GM23338 (cell line): ENCODE measurements at regions not wholly inside any gene's neighbourhood (a gene's known extent, or its start where the extent isn't known, plus 50 kb on each side); places are given as distances from the start of the nearest gene placed in this dataset.

Experiments
- ATAC-seq: fragments of 200-7000 bp; cut with Tn5 transposase; 3 replicates; pipeline ENCODE4 v1.9.1; 2020
- DNase-seq: peaks from one replicate; pipeline ENCODE4 v3.0.0-alpha.2; 2015; ENCODE audit warnings: low spot score
- H2AFZ ChIP-seq: fragments of 200-600 bp; sonication (generic); 2 replicates; pipeline ENCODE4 v1.8.0; 2016; ENCODE audit warnings: antibody characterized with exemption, mild to moderate bottlenecking, moderate library complexity
- H3F3A ChIP-seq: fragments of 200-600 bp; sonication (generic); replicated peaks from 2 replicates; pipeline ENCODE4 v1.8.0; 2017; ENCODE audit warnings: antibody characterized with exemption, mixed run types, low read depth
- H3K27ac ChIP-seq: fragments of 200-600 bp; sonication (generic); 2 replicates; pipeline ENCODE4 v1.6.1; 2016; ENCODE audit warnings: low read depth
- H3K27me3 ChIP-seq: fragments of 200-600 bp; sonication (generic); 2 replicates; pipeline ENCODE4 v1.8.0; 2016; ENCODE audit warnings: mild to moderate bottlenecking, mixed run types, moderate library complexity; ENCODE audit not compliant: insufficient read depth
- H3K36me3 ChIP-seq: fragments of 200-600 bp; sonication (generic); 2 replicates; pipeline ENCODE4 v1.8.0; 2016; ENCODE audit warnings: mild to moderate bottlenecking; ENCODE audit not compliant: insufficient read depth
- H3K4me1 ChIP-seq: fragments of 200-600 bp; sonication (generic); 2 replicates; pipeline ENCODE4 v1.8.0; 2016; ENCODE audit warnings: mild to moderate bottlenecking, moderate library complexity; ENCODE audit not compliant: insufficient read depth
- H3K4me2 ChIP-seq: fragments of 200-600 bp; sonication (generic); 2 replicates; pipeline ENCODE4 v1.7.1; 2017; ENCODE audit warnings: mixed run types
- H3K4me3 ChIP-seq: fragments of 200-600 bp; sonication (generic); 2 replicates; pipeline ENCODE4 v1.6.1; 2016; ENCODE audit warnings: mixed run types
- H3K79me2 ChIP-seq: fragments of 200-600 bp; sonication (generic); replicated peaks from 2 replicates; pipeline ENCODE4 v1.8.0; 2017; ENCODE audit warnings: mild to moderate bottlenecking; ENCODE audit not compliant: insufficient read depth
- H3K9me2 ChIP-seq: fragments of 200-600 bp; sonication (generic); 2 replicates; pipeline ENCODE4 v1.8.0; 2017; ENCODE audit not compliant: insufficient read depth
- H4K20me1 ChIP-seq: fragments of 200-600 bp; sonication (generic); replicated peaks from 2 replicates; pipeline ENCODE4 v1.8.0; 2017; ENCODE audit warnings: mild to moderate bottlenecking; ENCODE audit not compliant: insufficient read depth
- H3K27ac Mint-ChIP-seq: 2 replicates; pipeline ENCODE4 v1.8.0; 2020; ENCODE audit warnings: inconsistent platforms, mild to moderate bottlenecking, moderate library complexity, mixed read lengths
- H3K27me3 Mint-ChIP-seq: 3 replicates; pipeline ENCODE4 v1.8.0; 2022; ENCODE audit warnings: low read depth, mild to moderate bottlenecking, moderate library complexity, mixed read lengths, inconsistent platforms; ENCODE audit not compliant: insufficient read depth, poor library complexity
- H3K36me3 Mint-ChIP-seq: 3 replicates; pipeline ENCODE4 v1.8.0; 2021; ENCODE audit warnings: low read depth, mild to moderate bottlenecking, inconsistent platforms, moderate library complexity, mixed read lengths
- H3K4me1 Mint-ChIP-seq: 3 replicates; pipeline ENCODE4 v1.8.0; 2020; ENCODE audit warnings: mild to moderate bottlenecking, inconsistent platforms, mixed read lengths
- H3K4me3 Mint-ChIP-seq: 3 replicates; pipeline ENCODE4 v1.8.0; 2021; ENCODE audit warnings: moderate library complexity, mild to moderate bottlenecking, inconsistent platforms, mixed read lengths
- H3K9me3 Mint-ChIP-seq: 3 replicates; pipeline ENCODE4 v1.8.0; 2020; ENCODE audit warnings: moderate library complexity, mild to moderate bottlenecking, inconsistent platforms, mixed read lengths
- CREB1 ChIP-seq: fragments of 250-450 bp; sonication (Bioruptor Pico); IDR thresholded peaks from 2 replicates; pipeline ENCODE4 v1.5.0; 2020; ENCODE audit warnings: low read depth, mild to moderate bottlenecking, moderate library complexity
- EZH2 ChIP-seq: fragments of 200-600 bp; sonication (generic); IDR thresholded peaks from one replicate; pipeline ENCODE4 v1.8.0; 2017; ENCODE audit warnings: antibody characterized with exemption, mild to moderate bottlenecking, low read depth; ENCODE audit not compliant: unreplicated experiment
- EZH2phosphoT487 ChIP-seq: fragments of 200-600 bp; sonication (generic); IDR thresholded peaks from one replicate; pipeline ENCODE4 v1.8.1; 2018; ENCODE audit warnings: antibody characterized with exemption; ENCODE audit not compliant: unreplicated experiment
- JUNB ChIP-seq: IDR thresholded peaks from one replicate; pipeline ENCODE4 v1.6.1; 2016; ENCODE audit warnings: antibody characterized with exemption; ENCODE audit not compliant: unreplicated experiment
- NANOG ChIP-seq: IDR thresholded peaks from 2 replicates; pipeline ENCODE4 v1.6.1; 2016; ENCODE audit warnings: antibody characterized with exemption, borderline replicate concordance
- POLR2AphosphoS5 ChIP-seq: IDR thresholded peaks from 2 replicates; pipeline ENCODE4 v1.6.1; 2016; ENCODE audit warnings: antibody characterized with exemption, low read depth
- STAT1 ChIP-seq: IDR thresholded peaks from one replicate; pipeline ENCODE4 v1.6.1; 2016; ENCODE audit warnings: antibody characterized with exemption; ENCODE audit not compliant: unreplicated experiment
- ZNF114 ChIP-seq: fragments of 250-450 bp; sonication (Bioruptor Pico); IDR thresholded peaks from 2 replicates; pipeline ENCODE4 v1.5.0; 2020; ENCODE audit warnings: mild to moderate bottlenecking, moderate library complexity
- ZNF331 ChIP-seq: fragments of 250-450 bp; sonication (Bioruptor Pico); IDR thresholded peaks from 2 replicates; pipeline ENCODE4 v1.5.0; 2020; ENCODE audit warnings: low read depth, mild to moderate bottlenecking, moderate library complexity
- TF ChIP-seq, protein P1 (sequence below): IDR thresholded peaks from 2 replicates; pipeline ENCODE4 v1.6.1; 2016; ENCODE audit warnings: antibody characterized with exemption
- TF ChIP-seq, protein P2 (sequence below): fragments of 250-450 bp; sonication (Bioruptor Pico); IDR thresholded peaks from 2 replicates; pipeline ENCODE4 v1.5.0; 2020; ENCODE audit warnings: mild to moderate bottlenecking, moderate library complexity
- TF ChIP-seq, protein P3 (sequence below): IDR thresholded peaks from one replicate; pipeline ENCODE4 v1.6.1; 2018; ENCODE audit warnings: antibody characterized with exemption; ENCODE audit not compliant: unreplicated experiment
- TF ChIP-seq, protein P4 (sequence below), 2 experiments: fragments of 200-600 bp in 1 of 2; sonication (generic) in 1 of 2; conservative IDR thresholded peaks; 2 replicates each; pipeline versions ENCODE4 v1.5.1 to v1.6.1; 2016 to 2017; ENCODE audit warnings: antibody characterized with exemption in 2 of 2, low read depth in 2 of 2, mild to moderate bottlenecking in 2 of 2, moderate library complexity in 1 of 2

DNA sequence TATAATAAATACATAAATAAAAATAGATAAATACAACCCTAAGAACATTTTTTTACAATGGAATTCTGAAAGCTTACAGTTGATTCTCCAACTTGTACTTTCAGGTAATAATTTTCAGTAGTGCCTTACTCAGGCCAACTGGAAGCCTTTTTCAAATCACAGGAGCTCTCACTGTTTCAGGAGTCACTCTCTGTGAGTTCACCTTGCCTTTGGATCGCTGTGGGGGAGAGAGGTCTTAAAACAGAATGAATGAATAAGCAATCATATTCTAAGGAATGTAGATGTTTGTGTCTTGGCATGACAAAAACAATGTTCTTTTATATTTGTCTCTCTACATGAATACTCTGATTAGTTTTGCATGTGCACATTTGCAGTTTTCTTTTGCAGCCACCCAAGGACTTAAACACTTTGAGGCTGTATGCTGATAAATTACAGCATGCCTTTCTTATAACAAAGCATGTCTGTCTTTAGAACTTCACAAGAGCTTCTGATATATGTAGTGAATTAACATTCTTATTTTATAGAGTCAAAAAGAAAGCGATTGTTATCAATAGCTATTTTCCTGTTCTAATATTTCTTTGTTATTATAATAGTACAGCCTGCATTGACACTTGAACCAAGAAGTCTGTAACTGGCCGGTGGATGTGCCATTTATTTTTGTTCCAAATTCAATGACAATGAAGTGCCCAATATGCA lies 1111.5 kb upstream of the ATXN8OS start:
- no peak overlapping the region for H3K4me3 ChIP-seq
- H3K27me3 ChIP-seq = no peaks in the 10 kb centered on the region
- H3K27ac Mint-ChIP-seq = peak overlapping the region; percentile 45
- peaks cover 9% of the 10 kb centered on the region; the same call in 2 of the 3 replicates for H3K9me3 Mint-ChIP-seq
- H2AFZ ChIP-seq = no peak overlapping the region
- peak overlapping the region; percentile 27 for H3K27ac ChIP-seq
- DNase-seq (peak; percentile 10), ATAC-seq (peak; percentile 60)
- H3K4me1 Mint-ChIP-seq = peaks cover 19% of the 10 kb centered on the region
- no peak overlapping the region for H3K4me3 Mint-ChIP-seq
- no peaks in the 10 kb centered on the region for H3K27me3 Mint-ChIP-seq
- H4K20me1 ChIP-seq = no peaks in the 10 kb centered on the region
- no peak for TF ChIP-seq POLR2AphosphoS5
- no peak for TF ChIP-seq JUNB
- TF ChIP-seq, protein P1, sequence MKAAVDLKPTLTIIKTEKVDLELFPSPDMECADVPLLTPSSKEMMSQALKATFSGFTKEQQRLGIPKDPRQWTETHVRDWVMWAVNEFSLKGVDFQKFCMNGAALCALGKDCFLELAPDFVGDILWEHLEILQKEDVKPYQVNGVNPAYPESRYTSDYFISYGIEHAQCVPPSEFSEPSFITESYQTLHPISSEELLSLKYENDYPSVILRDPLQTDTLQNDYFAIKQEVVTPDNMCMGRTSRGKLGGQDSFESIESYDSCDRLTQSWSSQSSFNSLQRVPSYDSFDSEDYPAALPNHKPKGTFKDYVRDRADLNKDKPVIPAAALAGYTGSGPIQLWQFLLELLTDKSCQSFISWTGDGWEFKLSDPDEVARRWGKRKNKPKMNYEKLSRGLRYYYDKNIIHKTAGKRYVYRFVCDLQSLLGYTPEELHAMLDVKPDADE = no peak
- no peak for TF ChIP-seq EZH2
- TF ChIP-seq, protein P2, sequence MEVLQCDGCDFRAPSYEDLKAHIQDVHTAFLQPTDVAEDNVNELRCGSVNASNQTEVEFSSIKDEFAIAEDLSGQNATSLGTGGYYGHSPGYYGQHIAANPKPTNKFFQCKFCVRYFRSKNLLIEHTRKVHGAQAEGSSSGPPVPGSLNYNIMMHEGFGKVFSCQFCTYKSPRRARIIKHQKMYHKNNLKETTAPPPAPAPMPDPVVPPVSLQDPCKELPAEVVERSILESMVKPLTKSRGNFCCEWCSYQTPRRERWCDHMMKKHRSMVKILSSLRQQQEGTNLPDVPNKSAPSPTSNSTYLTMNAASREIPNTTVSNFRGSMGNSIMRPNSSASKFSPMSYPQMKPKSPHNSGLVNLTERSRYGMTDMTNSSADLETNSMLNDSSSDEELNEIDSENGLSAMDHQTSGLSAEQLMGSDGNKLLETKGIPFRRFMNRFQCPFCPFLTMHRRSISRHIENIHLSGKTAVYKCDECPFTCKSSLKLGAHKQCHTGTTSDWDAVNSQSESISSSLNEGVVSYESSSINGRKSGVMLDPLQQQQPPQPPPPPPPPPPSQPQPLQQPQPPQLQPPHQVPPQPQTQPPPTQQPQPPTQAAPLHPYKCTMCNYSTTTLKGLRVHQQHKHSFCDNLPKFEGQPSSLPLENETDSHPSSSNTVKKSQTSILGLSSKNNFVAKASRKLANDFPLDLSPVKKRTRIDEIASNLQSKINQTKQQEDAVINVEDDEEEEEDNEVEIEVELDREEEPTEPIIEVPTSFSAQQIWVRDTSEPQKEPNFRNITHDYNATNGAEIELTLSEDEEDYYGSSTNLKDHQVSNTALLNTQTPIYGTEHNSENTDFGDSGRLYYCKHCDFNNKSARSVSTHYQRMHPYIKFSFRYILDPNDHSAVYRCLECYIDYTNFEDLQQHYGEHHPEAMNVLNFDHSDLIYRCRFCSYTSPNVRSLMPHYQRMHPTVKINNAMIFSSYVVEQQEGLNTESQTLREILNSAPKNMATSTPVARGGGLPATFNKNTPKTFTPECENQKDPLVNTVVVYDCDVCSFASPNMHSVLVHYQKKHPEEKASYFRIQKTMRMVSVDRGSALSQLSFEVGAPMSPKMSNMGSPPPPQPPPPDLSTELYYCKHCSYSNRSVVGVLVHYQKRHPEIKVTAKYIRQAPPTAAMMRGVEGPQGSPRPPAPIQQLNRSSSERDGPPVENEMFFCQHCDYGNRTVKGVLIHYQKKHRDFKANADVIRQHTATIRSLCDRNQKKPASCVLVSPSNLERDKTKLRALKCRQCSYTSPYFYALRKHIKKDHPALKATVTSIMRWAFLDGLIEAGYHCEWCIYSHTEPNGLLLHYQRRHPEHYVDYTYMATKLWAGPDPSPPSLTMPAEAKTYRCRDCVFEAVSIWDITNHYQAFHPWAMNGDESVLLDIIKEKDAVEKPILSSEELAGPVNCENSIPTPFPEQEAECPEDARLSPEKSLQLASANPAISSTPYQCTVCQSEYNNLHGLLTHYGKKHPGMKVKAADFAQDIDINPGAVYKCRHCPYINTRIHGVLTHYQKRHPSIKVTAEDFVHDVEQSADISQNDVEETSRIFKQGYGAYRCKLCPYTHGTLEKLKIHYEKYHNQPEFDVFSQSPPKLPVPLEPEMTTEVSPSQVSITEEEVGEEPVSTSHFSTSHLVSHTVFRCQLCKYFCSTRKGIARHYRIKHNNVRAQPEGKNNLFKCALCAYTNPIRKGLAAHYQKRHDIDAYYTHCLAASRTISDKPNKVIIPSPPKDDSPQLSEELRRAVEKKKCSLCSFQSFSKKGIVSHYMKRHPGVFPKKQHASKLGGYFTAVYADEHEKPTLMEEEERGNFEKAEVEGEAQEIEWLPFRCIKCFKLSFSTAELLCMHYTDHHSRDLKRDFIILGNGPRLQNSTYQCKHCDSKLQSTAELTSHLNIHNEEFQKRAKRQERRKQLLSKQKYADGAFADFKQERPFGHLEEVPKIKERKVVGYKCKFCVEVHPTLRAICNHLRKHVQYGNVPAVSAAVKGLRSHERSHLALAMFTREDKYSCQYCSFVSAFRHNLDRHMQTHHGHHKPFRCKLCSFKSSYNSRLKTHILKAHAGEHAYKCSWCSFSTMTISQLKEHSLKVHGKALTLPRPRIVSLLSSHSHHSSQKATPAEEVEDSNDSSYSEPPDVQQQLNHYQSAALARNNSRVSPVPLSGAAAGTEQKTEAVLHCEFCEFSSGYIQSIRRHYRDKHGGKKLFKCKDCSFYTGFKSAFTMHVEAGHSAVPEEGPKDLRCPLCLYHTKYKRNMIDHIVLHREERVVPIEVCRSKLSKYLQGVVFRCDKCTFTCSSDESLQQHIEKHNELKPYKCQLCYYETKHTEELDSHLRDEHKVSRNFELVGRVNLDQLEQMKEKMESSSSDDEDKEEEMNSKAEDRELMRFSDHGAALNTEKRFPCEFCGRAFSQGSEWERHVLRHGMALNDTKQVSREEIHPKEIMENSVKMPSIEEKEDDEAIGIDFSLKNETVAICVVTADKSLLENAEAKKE (CRISPR knock-in tag) = no peak
- TF ChIP-seq, protein P3, sequence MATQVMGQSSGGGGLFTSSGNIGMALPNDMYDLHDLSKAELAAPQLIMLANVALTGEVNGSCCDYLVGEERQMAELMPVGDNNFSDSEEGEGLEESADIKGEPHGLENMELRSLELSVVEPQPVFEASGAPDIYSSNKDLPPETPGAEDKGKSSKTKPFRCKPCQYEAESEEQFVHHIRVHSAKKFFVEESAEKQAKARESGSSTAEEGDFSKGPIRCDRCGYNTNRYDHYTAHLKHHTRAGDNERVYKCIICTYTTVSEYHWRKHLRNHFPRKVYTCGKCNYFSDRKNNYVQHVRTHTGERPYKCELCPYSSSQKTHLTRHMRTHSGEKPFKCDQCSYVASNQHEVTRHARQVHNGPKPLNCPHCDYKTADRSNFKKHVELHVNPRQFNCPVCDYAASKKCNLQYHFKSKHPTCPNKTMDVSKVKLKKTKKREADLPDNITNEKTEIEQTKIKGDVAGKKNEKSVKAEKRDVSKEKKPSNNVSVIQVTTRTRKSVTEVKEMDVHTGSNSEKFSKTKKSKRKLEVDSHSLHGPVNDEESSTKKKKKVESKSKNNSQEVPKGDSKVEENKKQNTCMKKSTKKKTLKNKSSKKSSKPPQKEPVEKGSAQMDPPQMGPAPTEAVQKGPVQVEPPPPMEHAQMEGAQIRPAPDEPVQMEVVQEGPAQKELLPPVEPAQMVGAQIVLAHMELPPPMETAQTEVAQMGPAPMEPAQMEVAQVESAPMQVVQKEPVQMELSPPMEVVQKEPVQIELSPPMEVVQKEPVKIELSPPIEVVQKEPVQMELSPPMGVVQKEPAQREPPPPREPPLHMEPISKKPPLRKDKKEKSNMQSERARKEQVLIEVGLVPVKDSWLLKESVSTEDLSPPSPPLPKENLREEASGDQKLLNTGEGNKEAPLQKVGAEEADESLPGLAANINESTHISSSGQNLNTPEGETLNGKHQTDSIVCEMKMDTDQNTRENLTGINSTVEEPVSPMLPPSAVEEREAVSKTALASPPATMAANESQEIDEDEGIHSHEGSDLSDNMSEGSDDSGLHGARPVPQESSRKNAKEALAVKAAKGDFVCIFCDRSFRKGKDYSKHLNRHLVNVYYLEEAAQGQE = no peak
- TF ChIP-seq STAT1 = no peak
- TF ChIP-seq CREB1 (CRISPR knock-in tag) = no peak
- TF ChIP-seq ZNF331 (CRISPR knock-in tag) = no peak
- no peak for TF ChIP-seq EZH2phosphoT487
- no peak for TF ChIP-seq NANOG
- TF ChIP-seq, protein P4, sequence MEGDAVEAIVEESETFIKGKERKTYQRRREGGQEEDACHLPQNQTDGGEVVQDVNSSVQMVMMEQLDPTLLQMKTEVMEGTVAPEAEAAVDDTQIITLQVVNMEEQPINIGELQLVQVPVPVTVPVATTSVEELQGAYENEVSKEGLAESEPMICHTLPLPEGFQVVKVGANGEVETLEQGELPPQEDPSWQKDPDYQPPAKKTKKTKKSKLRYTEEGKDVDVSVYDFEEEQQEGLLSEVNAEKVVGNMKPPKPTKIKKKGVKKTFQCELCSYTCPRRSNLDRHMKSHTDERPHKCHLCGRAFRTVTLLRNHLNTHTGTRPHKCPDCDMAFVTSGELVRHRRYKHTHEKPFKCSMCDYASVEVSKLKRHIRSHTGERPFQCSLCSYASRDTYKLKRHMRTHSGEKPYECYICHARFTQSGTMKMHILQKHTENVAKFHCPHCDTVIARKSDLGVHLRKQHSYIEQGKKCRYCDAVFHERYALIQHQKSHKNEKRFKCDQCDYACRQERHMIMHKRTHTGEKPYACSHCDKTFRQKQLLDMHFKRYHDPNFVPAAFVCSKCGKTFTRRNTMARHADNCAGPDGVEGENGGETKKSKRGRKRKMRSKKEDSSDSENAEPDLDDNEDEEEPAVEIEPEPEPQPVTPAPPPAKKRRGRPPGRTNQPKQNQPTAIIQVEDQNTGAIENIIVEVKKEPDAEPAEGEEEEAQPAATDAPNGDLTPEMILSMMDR (conservative IDR thresholded peaks at IDR 0.05; ENCODE audit: low read depth in 2 of 2) = no peak
- no peak for TF ChIP-seq ZNF114
- H3K79me2 ChIP-seq = no peaks in the 10 kb centered on the region
- peak overlapping the region; percentile 29; the same call in 1 of the 2 replicates for H3K4me2 ChIP-seq
- no peaks in the 10 kb centered on the region for H3K36me3 ChIP-seq
- H3K9me2 ChIP-seq = no peaks in the 10 kb centered on the region
- no peaks in the 10 kb centered on the region for H3F3A ChIP-seq
- peaks cover 30% of the 10 kb centered on the region for H3K4me1 ChIP-seq
- peaks cover 11% of the 10 kb centered on the region; the same call in 2 of the 3 replicates for H3K36me3 Mint-ChIP-seq
